ENCODE measurements at regions not wholly inside any gene's neighbourhood (a gene's known extent, or its start where the extent isn't known, plus 50 kb on each side); places are given as distances from the start of the nearest gene placed in this dataset.

- H3K9me3 ChIP-seq: no peaks in the 10 kb centered on the region
- H3K36me3 ChIP-seq: no peaks in the 10 kb centered on the region
- peaks cover 0 to 6% (median 2%) of the 10 kb centered on the region in 4 donors for H3K4me1 ChIP-seq
- H3K4me3 ChIP-seq: no peak overlapping the region
- H3K27ac ChIP-seq: no peak overlapping the region
- no peaks in the 10 kb centered on the region for H3K27me3 ChIP-seq
- no peak for TF ChIP-seq EP300 (IDR thresholded peaks at IDR 0.05)
- TF ChIP-seq POLR2A (IDR thresholded peaks at IDR 0.05): no peak
- no peak for TF ChIP-seq POLR2AphosphoS5 (IDR thresholded peaks at IDR 0.05)
- TF ChIP-seq CTCF (IDR thresholded peaks at IDR 0.05): no peak
- DNase-seq (peak in 1 of 2 donors; percentile 14), ATAC-seq (ENCODE audit: low FRiP score in 2 of 2) (no peak)
- WGBS, 2 donors: 90 to 94% methylated on average over 7 of the region's 7 CpGs
Measured at GRCh38 chr2:10980886-10981425, 69.2 kb downstream of the KCNF1 start.

GRCh38 chr2:10981451-10981850 is 69.7 kb downstream of the KCNF1 start:
- TF ChIP-seq POLR2A (IDR thresholded peaks at IDR 0.05) (no peak), EP300 (IDR thresholded peaks at IDR 0.05) (no peak), CTCF (IDR thresholded peaks at IDR 0.05) (no peak), POLR2AphosphoS5 (IDR thresholded peaks at IDR 0.05) (no peak)
- WGBS, 2 donors: 91 to 93% methylated on average over 6 to 7 of the region's 7 CpGs
- peak overlapping the region in 1 of 4 donors; percentile 48 for H3K27ac ChIP-seq
- ATAC-seq (ENCODE audit: low FRiP score in 2 of 2) (no peak), DNase-seq (peak in 1 of 2 donors; percentile 3)
- no peaks in the 10 kb centered on the region for H3K27me3 ChIP-seq
- no peak overlapping the region for H3K4me3 ChIP-seq
- H3K4me1 ChIP-seq: peaks cover 0 to 6% (median 2%) of the 10 kb centered on the region in 4 donors
- H3K36me3 ChIP-seq: no peaks in the 10 kb centered on the region
- H3K9me3 ChIP-seq: no peaks in the 10 kb centered on the region

GRCh38 chr2:10981941-10982431 is 70.3 kb downstream of the KCNF1 start:
- DNase-seq (peak in 1 of 2 donors; percentile 16), ATAC-seq (ENCODE audit: low FRiP score in 2 of 2) (no peak)
- 87 to 89% methylated on average over 13 of the region's 13 CpGs for WGBS, 2 donors
- no peaks in the 10 kb centered on the region for H3K9me3 ChIP-seq
- no peak overlapping the region for H3K4me3 ChIP-seq
- no peaks in the 10 kb centered on the region for H3K36me3 ChIP-seq
- peaks cover 0 to 6% (median 2%) of the 10 kb centered on the region in 4 donors for H3K4me1 ChIP-seq
- TF ChIP-seq POLR2A (IDR thresholded peaks at IDR 0.05) (no peak), EP300 (IDR thresholded peaks at IDR 0.05) (no peak), CTCF (IDR thresholded peaks at IDR 0.05) (no peak), POLR2AphosphoS5 (IDR thresholded peaks at IDR 0.05) (no peak)
- peak overlapping the region in 1 of 4 donors; percentile 48 for H3K27ac ChIP-seq
- no peaks in the 10 kb centered on the region for H3K27me3 ChIP-seq

- peak overlapping the region; percentile 21 to 71 (median 57) for H3K27ac ChIP-seq
- TF ChIP-seq CTCF (IDR thresholded peaks at IDR 0.05) (no peak), EP300 (IDR thresholded peaks at IDR 0.05) (peak in 1 of 4 donors; percentile 5), POLR2AphosphoS5 (IDR thresholded peaks at IDR 0.05) (peak; percentile 45 to 62)
- H3K27me3 ChIP-seq: no peaks in the 10 kb centered on the region
- H3K4me1 ChIP-seq: peaks cover 0 to 6% (median 0%) of the 10 kb centered on the region in 4 donors
- ATAC-seq (ENCODE audit: low FRiP score in 2 of 2): peak; percentile 16 to 46
- 64 to 79% methylated on average over 14 to 25 of the region's 25 CpGs for WGBS, 2 donors
- H3K9me3 ChIP-seq: no peaks in the 10 kb centered on the region
- H3K36me3 ChIP-seq: no peaks in the 10 kb centered on the region
- DNase-seq: peak; percentile 20 to 70
- H3K4me3 ChIP-seq: no peak overlapping the region
Measured at GRCh38 chr2:10982931-10983701, 71.4 kb downstream of the KCNF1 start.
